ENCODE measurements at regions not wholly inside any gene's neighbourhood (a gene's known extent, or its start where the extent isn't known, plus 50 kb on each side); places are given as distances from the start of the nearest gene placed in this dataset.
A peak's percentile ranks its signal among the peaks of the same experiment; 100 is the strongest.

- DNase-seq, result peak; percentile 10
Observed at GRCh38 chr20:4427940-4428586, 179.0 kb upstream of the ADRA1D start.

- DNase-seq, result no peak
Observed at GRCh38 chr20:4418141-4418540, 169.1 kb upstream of the ADRA1D start.

- no peak for DNase-seq
Observed at GRCh38 chr20:4415281-4415680, 166.2 kb upstream of the ADRA1D start.

GRCh38 chr20:4413314-4414049 lies 164.4 kb upstream of the ADRA1D start:
- no peak for DNase-seq

GRCh38 chr20:4412216-4412615 lies 163.1 kb upstream of the ADRA1D start:
- no peak for DNase-seq

GRCh38 chr20:4411744-4412143 lies 162.7 kb upstream of the ADRA1D start:
- DNase-seq, result no peak

GRCh38 chr20:4406627-4407026 lies 157.5 kb upstream of the ADRA1D start:
- DNase-seq, result no peak

GRCh38 chr20:4401601-4402000 lies 152.5 kb upstream of the ADRA1D start:
- no peak for DNase-seq

- no peak for DNase-seq
Observed at GRCh38 chr20:4384961-4385360, 135.9 kb upstream of the ADRA1D start.

GRCh38 chr20:4383961-4384360 lies 134.9 kb upstream of the ADRA1D start:
- no peak for DNase-seq

- no peak for DNase-seq
Observed at GRCh38 chr20:4375881-4376280, 126.8 kb upstream of the ADRA1D start.

GRCh38 chr20:4373454-4373853 lies 124.4 kb upstream of the ADRA1D start:
- no peak for DNase-seq

GRCh38 chr20:4371623-4372251 lies 122.7 kb upstream of the ADRA1D start:
- no peak for DNase-seq

- no peak for DNase-seq
Observed at GRCh38 chr20:4370851-4371250, 121.8 kb upstream of the ADRA1D start.

- DNase-seq, result peak; percentile 73
Observed at GRCh38 chr20:4369798-4370124, 120.7 kb upstream of the ADRA1D start.

GRCh38 chr20:4369119-4369797 lies 120.2 kb upstream of the ADRA1D start:
- no peak for DNase-seq

- no peak for DNase-seq
Observed at GRCh38 chr20:4366076-4366475, 117.0 kb upstream of the ADRA1D start.

GRCh38 chr20:4358552-4358951 lies 109.5 kb upstream of the ADRA1D start:
- DNase-seq, result no peak

- no peak for DNase-seq
Observed at GRCh38 chr20:4352348-4352747, 103.3 kb upstream of the ADRA1D start.

GRCh38 chr20:4350096-4350495 lies 101.0 kb upstream of the ADRA1D start:
- DNase-seq, result no peak

GRCh38 chr20:4344670-4345069 lies 95.6 kb upstream of the ADRA1D start:
- DNase-seq, result no peak

GRCh38 chr20:4342609-4343008 lies 93.5 kb upstream of the ADRA1D start:
- no peak for DNase-seq

GRCh38 chr20:4341804-4342485 lies 92.9 kb upstream of the ADRA1D start:
- no peak for DNase-seq

Measured in activated CD4-positive, alpha-beta T cell treated with anti-CD3 and anti-CD28 coated beads, Interleukin-2, Interleukin-6, amounts not matched to agents 100 ng/mL and 50 ng/mL, durations not matched to agents 16 hours and 8 hours (primary cell).